ENCODE measurements at regions not wholly inside any gene's neighbourhood (a gene's known extent, or its start where the extent isn't known, plus 50 kb on each side); places are given as distances from the start of the nearest gene placed in this dataset.

DNA sequence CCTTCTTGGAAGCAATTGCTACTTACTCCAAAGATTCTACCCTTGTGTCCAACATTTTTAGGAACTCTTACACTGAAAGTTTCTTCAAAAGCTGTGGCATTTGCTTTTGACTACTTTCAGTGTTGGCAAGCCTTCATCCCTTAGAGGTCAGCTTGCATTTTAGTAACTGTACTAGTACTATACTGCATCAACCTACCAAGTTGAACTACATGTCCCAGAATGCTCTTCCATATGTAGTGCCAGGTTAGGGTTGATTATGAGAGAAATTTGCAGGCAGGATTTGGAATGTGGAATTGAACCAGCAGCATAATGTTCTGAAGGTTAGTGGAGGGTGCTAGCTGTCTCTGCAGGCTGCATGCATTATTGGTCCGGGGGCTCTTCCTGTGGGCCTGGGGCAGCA is 189.9 kb upstream of the FOXN2 start:
- ChIA-PET POLR2A (interaction anchor here (0.5 kb wide), 1 partner anchor 287 kb away, joined by 6 read pairs; no protein-coding TSS in a partner anchor), CTCF (no interaction called here)
- no peak for ATAC-seq (ENCODE audit: low read depth)
- TF ChIP-seq CTCF (IDR thresholded peaks at IDR 0.05), result no peak
- H3K4me1 Mint-ChIP-seq, result no peaks in the 10 kb centered on the region
- no peak overlapping the region for H3K4me3 Mint-ChIP-seq
- DNase-seq, result no peak
- intact Hi-C loops (cut with micrococcal nuclease), result no loop called here
- no peak overlapping the region for H3K27ac Mint-ChIP-seq
- H3K36me3 Mint-ChIP-seq (ENCODE audit: low read depth), result no peaks in the 10 kb centered on the region
- H3K9me3 Mint-ChIP-seq, result no peaks in the 10 kb centered on the region
- no peaks in the 10 kb centered on the region for H3K27me3 Mint-ChIP-seq

DNA sequence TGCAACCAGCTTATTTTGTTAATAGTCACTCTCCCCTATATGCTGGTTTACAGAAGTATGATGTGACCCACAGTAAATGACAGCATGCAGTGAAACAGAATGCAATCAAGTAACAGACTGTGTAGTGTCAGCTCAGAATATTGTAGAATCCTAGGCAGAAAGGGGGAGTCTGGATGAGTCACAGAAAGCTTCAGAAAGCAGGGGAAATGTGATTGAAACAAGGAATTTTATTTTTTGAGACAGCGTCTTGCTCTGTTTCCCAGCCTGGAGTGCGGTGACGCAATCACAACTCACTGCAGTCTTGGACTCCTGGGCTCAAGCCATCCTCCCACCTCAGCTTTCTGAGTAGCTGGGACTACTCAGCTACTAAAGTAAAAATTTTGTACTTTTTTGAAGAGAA is 188.3 kb upstream of the FOXN2 start:
- ChIA-PET POLR2A (no interaction called here), CTCF (no interaction called here)
- Mint-ChIP-seq H3K9me3 (no peaks in the 10 kb centered on the region), H3K36me3 (ENCODE audit: low read depth) (no peaks in the 10 kb centered on the region), H3K4me3 (no peak overlapping the region), H3K4me1 (no peaks in the 10 kb centered on the region), H3K27me3 (no peaks in the 10 kb centered on the region), H3K27ac (no peak overlapping the region)
- intact Hi-C loops (cut with micrococcal nuclease), result no loop called here
- DNase-seq (no peak), ATAC-seq (ENCODE audit: low read depth) (no peak)
- TF ChIP-seq CTCF (IDR thresholded peaks at IDR 0.05), result no peak

GRCh38 chr2:48127612-48128191 is 186.8 kb upstream of the FOXN2 start:
- Mint-ChIP-seq H3K4me3 (no peak overlapping the region), H3K27ac (no peak overlapping the region), H3K27me3 (no peaks in the 10 kb centered on the region), H3K4me1 (no peaks in the 10 kb centered on the region), H3K36me3 (ENCODE audit: low read depth) (no peaks in the 10 kb centered on the region), H3K9me3 (no peaks in the 10 kb centered on the region)
- CTCF ChIA-PET, result no interaction called here
- no peak for TF ChIP-seq CTCF (IDR thresholded peaks at IDR 0.05)
- POLR2A ChIA-PET, result no interaction called here
- intact Hi-C loops (cut with micrococcal nuclease), result no loop called here
- DNase-seq (no peak), ATAC-seq (ENCODE audit: low read depth) (no peak)

DNA sequence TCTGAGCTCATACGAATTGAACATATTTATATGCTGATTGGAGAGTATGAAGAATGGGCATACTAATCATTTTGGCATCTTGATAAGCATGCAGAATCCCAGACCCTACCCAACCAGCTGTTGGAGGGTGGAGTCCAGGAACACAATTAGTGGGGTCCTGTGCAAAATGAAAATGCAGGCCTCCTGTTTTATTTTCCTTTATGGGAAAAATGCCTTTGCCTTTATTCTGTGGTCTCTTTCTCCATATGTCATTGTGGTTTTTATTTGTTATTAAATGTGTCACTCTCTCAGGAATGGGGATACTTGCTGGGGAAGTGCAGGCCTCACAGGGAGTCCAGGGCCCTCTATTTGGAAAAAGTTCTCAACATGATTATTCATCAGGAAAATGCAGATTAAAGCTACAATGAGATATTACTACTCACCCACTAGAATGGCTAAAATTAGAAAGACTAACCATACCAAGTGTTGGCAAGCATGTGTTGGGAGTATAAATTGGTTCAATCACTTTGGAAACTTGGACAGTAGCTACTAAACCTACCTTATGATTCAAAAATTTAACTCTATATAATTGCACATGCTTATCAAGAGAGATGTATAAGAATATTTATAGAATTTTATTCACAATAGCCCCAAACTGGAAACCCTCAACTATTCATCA is 185.1 kb upstream of the FOXN2 start:
- Mint-ChIP-seq H3K4me1 (no peaks in the 10 kb centered on the region), H3K9me3 (no peaks in the 10 kb centered on the region), H3K27me3 (no peaks in the 10 kb centered on the region), H3K4me3 (no peak overlapping the region), H3K36me3 (ENCODE audit: low read depth) (no peaks in the 10 kb centered on the region), H3K27ac (no peak overlapping the region)
- ChIA-PET POLR2A (no interaction called here), CTCF (no interaction called here)
- DNase-seq (no peak), ATAC-seq (ENCODE audit: low read depth) (no peak)
- TF ChIP-seq CTCF (IDR thresholded peaks at IDR 0.05), result no peak
- intact Hi-C loops (cut with micrococcal nuclease), result no loop called here

GRCh38 chr2:48131539-48132270 is 182.8 kb upstream of the FOXN2 start:
- ATAC-seq (ENCODE audit: low read depth), result no peak
- TF ChIP-seq CTCF (IDR thresholded peaks at IDR 0.05), result no peak
- Mint-ChIP-seq H3K27me3 (no peaks in the 10 kb centered on the region), H3K36me3 (ENCODE audit: low read depth) (no peaks in the 10 kb centered on the region), H3K4me1 (no peaks in the 10 kb centered on the region), H3K4me3 (no peak overlapping the region), H3K27ac (no peak overlapping the region), H3K9me3 (peaks cover 2% of the 10 kb centered on the region)
- ChIA-PET CTCF (no interaction called here), POLR2A (no interaction called here)
- intact Hi-C loops (cut with micrococcal nuclease), result no loop called here
- DNase-seq, result no peak
